ENCODE measurements at regions not wholly inside any gene's neighbourhood (a gene's known extent, or its start where the extent isn't known, plus 50 kb on each side); places are given as distances from the start of the nearest gene placed in this dataset.

- TF ChIP-seq, protein P1, sequence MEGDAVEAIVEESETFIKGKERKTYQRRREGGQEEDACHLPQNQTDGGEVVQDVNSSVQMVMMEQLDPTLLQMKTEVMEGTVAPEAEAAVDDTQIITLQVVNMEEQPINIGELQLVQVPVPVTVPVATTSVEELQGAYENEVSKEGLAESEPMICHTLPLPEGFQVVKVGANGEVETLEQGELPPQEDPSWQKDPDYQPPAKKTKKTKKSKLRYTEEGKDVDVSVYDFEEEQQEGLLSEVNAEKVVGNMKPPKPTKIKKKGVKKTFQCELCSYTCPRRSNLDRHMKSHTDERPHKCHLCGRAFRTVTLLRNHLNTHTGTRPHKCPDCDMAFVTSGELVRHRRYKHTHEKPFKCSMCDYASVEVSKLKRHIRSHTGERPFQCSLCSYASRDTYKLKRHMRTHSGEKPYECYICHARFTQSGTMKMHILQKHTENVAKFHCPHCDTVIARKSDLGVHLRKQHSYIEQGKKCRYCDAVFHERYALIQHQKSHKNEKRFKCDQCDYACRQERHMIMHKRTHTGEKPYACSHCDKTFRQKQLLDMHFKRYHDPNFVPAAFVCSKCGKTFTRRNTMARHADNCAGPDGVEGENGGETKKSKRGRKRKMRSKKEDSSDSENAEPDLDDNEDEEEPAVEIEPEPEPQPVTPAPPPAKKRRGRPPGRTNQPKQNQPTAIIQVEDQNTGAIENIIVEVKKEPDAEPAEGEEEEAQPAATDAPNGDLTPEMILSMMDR (IDR thresholded peaks at IDR 0.05; ENCODE audit: low read depth, low read length, missing control alignments) = no peak
- no peak for DNase-seq (ENCODE audit: low read depth)
- H3K4me3 ChIP-seq (ENCODE audit: low read depth, low read length) = no peak overlapping the region
These were observed 176.8 kb downstream of the KATNIP start for GRCh38 chr16:27726621-27727261.

GRCh38 chr16:27727941-27728340 is 178.0 kb downstream of the KATNIP start:
- DNase-seq (ENCODE audit: low read depth) = no peak
- TF ChIP-seq, protein P1 (IDR thresholded peaks at IDR 0.05; ENCODE audit: low read depth, low read length, missing control alignments) = no peak
- no peak overlapping the region for H3K4me3 ChIP-seq (ENCODE audit: low read depth, low read length)

GRCh38 chr16:27728691-27729090 is 178.7 kb downstream of the KATNIP start:
- no peak overlapping the region for H3K4me3 ChIP-seq (ENCODE audit: low read depth, low read length)
- DNase-seq (ENCODE audit: low read depth) = no peak
- TF ChIP-seq, protein P1 (IDR thresholded peaks at IDR 0.05; ENCODE audit: low read depth, low read length, missing control alignments) = no peak

DNA sequence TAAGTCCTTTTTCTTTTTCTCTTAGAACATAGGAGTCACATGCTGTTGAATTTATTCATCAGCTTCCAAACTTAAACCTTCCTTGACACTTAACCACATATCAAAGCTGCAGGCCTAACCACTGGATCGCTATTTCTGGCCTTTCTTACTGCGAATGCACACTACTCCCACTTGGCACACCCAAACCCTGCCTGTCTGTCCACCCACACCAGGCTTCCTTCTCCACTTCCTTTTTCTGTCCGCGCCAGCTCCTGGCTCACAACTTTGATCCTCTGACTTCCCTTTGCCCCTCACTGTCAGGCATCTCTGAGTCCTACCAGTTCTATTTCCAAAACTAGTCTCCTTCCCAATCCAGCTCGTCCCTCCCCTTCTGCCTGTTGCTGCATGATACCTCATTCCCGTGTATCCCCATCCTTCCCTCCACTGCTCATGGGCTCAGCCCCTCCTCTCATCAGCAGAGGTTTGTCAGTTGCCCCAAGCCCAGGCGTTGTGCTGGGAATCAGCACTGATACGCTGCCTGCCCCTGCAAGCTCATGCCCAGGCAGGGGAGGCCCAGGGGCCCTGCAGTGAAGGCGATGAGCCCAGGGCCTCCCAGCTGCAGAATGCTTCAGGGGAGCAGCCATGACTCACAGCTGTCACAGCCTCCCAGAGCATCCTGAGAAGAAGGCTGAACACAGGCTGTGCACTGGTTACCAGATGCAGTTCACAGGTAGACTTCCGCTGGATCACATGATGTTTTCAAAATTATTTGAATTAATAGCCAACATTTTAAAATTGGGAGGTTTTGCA is 179.8 kb downstream of the KATNIP start:
- no peak overlapping the region for H3K4me3 ChIP-seq (ENCODE audit: low read depth, low read length)
- TF ChIP-seq, protein P1 (IDR thresholded peaks at IDR 0.05; ENCODE audit: low read depth, low read length, missing control alignments) = no peak
- DNase-seq (ENCODE audit: low read depth) = no peak

DNA sequence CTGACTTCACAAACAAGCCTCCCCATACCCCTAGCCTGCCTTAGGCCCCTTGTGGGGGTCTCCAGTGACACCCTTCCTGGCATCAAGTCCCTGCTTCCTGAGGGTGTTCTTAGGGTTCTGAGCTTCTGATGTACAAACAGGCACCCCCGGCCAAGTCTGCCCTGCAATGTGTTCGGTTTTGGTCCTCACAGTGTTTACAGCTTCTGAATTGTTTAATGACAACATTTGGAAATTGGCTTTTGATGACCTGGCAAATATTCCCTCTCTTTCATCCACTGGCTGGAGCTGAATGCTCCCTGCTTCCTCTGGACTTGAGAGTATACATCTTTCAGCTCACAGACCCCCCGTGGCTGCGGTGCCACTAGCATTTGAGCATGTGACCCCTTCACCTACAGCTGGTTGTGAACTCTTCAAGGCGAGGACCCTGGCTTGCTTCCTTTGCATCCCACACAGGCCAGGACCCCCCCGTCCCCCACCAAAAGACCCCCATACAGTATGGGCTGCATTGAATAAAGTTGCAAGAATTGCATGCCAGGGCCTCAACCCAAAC is 180.8 kb downstream of the KATNIP start:
- TF ChIP-seq, protein P1 (IDR thresholded peaks at IDR 0.05; ENCODE audit: low read depth, low read length, missing control alignments) = no peak
- DNase-seq (ENCODE audit: low read depth) = no peak
- H3K4me3 ChIP-seq (ENCODE audit: low read depth, low read length) = no peak overlapping the region

GRCh38 chr16:27735031-27735430 is 185.1 kb downstream of the KATNIP start:
- H3K4me3 ChIP-seq (ENCODE audit: low read depth, low read length) = no peak overlapping the region
- DNase-seq (ENCODE audit: low read depth) = no peak
- TF ChIP-seq, protein P1 (IDR thresholded peaks at IDR 0.05; ENCODE audit: low read depth, low read length, missing control alignments) = no peak

All from GM12864 (cell line).